ENCODE measurements at regions not wholly inside any gene's neighbourhood (a gene's known extent, or its start where the extent isn't known, plus 50 kb on each side); places are given as distances from the start of the nearest gene placed in this dataset.

GRCh38 chr2:150715501-150715900, 228.0 kb upstream of the RND3 start:
- no peaks in the 10 kb centered on the region for H3K4me1 ChIP-seq (ENCODE audit: control insufficient read depth, insufficient read depth, low read length, poor library complexity, severe bottlenecking)
- no peaks in the 10 kb centered on the region for H3K36me3 ChIP-seq (ENCODE audit: control insufficient read depth, insufficient read depth, low read length)
- no peak overlapping the region for H3K4me3 ChIP-seq (ENCODE audit: insufficient read depth, low read depth, low read length, poor library complexity, severe bottlenecking)
- no peak for DNase-seq
- H3K27ac ChIP-seq (ENCODE audit: insufficient read depth, low read length, poor library complexity, severe bottlenecking) = no peak overlapping the region
- no peaks in the 10 kb centered on the region for H3K9me3 ChIP-seq (ENCODE audit: control insufficient read depth, low read length)
- H3K27me3 ChIP-seq (replicated peaks; ENCODE audit: control insufficient read depth, insufficient read depth, low read length, poor library complexity, severe bottlenecking) = no peaks in the 10 kb centered on the region

GRCh38 chr2:150710916-150711315, 223.4 kb upstream of the RND3 start:
- no peaks in the 10 kb centered on the region for H3K27me3 ChIP-seq (replicated peaks; ENCODE audit: control insufficient read depth, insufficient read depth, low read length, poor library complexity, severe bottlenecking)
- no peak for DNase-seq
- H3K4me3 ChIP-seq (ENCODE audit: insufficient read depth, low read depth, low read length, poor library complexity, severe bottlenecking) = no peak overlapping the region
- no peaks in the 10 kb centered on the region for H3K4me1 ChIP-seq (ENCODE audit: control insufficient read depth, insufficient read depth, low read length, poor library complexity, severe bottlenecking)
- H3K36me3 ChIP-seq (ENCODE audit: control insufficient read depth, insufficient read depth, low read length) = no peaks in the 10 kb centered on the region
- H3K9me3 ChIP-seq (ENCODE audit: control insufficient read depth, low read length) = no peaks in the 10 kb centered on the region
- no peak overlapping the region for H3K27ac ChIP-seq (ENCODE audit: insufficient read depth, low read length, poor library complexity, severe bottlenecking)

- Histone ChIP-seq H3K36me3 (ENCODE audit: control insufficient read depth, insufficient read depth, low read length) (no peaks in the 10 kb centered on the region), H3K27ac (ENCODE audit: insufficient read depth, low read length, poor library complexity, severe bottlenecking) (no peak overlapping the region)
Observed at GRCh38 chr2:150710041-150710440, 222.6 kb upstream of the RND3 start.

GRCh38 chr2:150706561-150706960, 219.1 kb upstream of the RND3 start:
- DNase-seq = no peak
- Histone ChIP-seq H3K27me3 (replicated peaks; ENCODE audit: control insufficient read depth, insufficient read depth, low read length, poor library complexity, severe bottlenecking) (no peaks in the 10 kb centered on the region), H3K4me3 (ENCODE audit: insufficient read depth, low read depth, low read length, poor library complexity, severe bottlenecking) (no peak overlapping the region)

More at GRCh38 chr2:150710041-150710440, 222.6 kb upstream of the RND3 start:
- Histone ChIP-seq H3K4me1 (ENCODE audit: control insufficient read depth, insufficient read depth, low read length, poor library complexity, severe bottlenecking) (no peaks in the 10 kb centered on the region), H3K27me3 (replicated peaks; ENCODE audit: control insufficient read depth, insufficient read depth, low read length, poor library complexity, severe bottlenecking) (no peaks in the 10 kb centered on the region), H3K9me3 (ENCODE audit: control insufficient read depth, low read length) (no peaks in the 10 kb centered on the region), H3K4me3 (ENCODE audit: insufficient read depth, low read depth, low read length, poor library complexity, severe bottlenecking) (no peak overlapping the region)
- no peak for DNase-seq

GRCh38 chr2:150705767-150706166, 218.3 kb upstream of the RND3 start:
- Histone ChIP-seq H3K4me1 (ENCODE audit: control insufficient read depth, insufficient read depth, low read length, poor library complexity, severe bottlenecking) (no peaks in the 10 kb centered on the region), H3K27me3 (replicated peaks; ENCODE audit: control insufficient read depth, insufficient read depth, low read length, poor library complexity, severe bottlenecking) (no peaks in the 10 kb centered on the region), H3K36me3 (ENCODE audit: control insufficient read depth, insufficient read depth, low read length) (no peaks in the 10 kb centered on the region), H3K27ac (ENCODE audit: insufficient read depth, low read length, poor library complexity, severe bottlenecking) (no peak overlapping the region), H3K9me3 (ENCODE audit: control insufficient read depth, low read length) (no peaks in the 10 kb centered on the region), H3K4me3 (ENCODE audit: insufficient read depth, low read depth, low read length, poor library complexity, severe bottlenecking) (no peak overlapping the region)
- no peak for DNase-seq

More at GRCh38 chr2:150706561-150706960, 219.1 kb upstream of the RND3 start:
- H3K27ac ChIP-seq (ENCODE audit: insufficient read depth, low read length, poor library complexity, severe bottlenecking) = no peak overlapping the region
- no peaks in the 10 kb centered on the region for H3K9me3 ChIP-seq (ENCODE audit: control insufficient read depth, low read length)
- no peaks in the 10 kb centered on the region for H3K4me1 ChIP-seq (ENCODE audit: control insufficient read depth, insufficient read depth, low read length, poor library complexity, severe bottlenecking)
- H3K36me3 ChIP-seq (ENCODE audit: control insufficient read depth, insufficient read depth, low read length) = no peaks in the 10 kb centered on the region

GRCh38 chr2:150705357-150705756, 217.9 kb upstream of the RND3 start:
- Histone ChIP-seq H3K36me3 (ENCODE audit: control insufficient read depth, insufficient read depth, low read length) (no peaks in the 10 kb centered on the region), H3K9me3 (ENCODE audit: control insufficient read depth, low read length) (no peaks in the 10 kb centered on the region), H3K27me3 (replicated peaks; ENCODE audit: control insufficient read depth, insufficient read depth, low read length, poor library complexity, severe bottlenecking) (no peaks in the 10 kb centered on the region), H3K4me1 (ENCODE audit: control insufficient read depth, insufficient read depth, low read length, poor library complexity, severe bottlenecking) (no peaks in the 10 kb centered on the region), H3K4me3 (ENCODE audit: insufficient read depth, low read depth, low read length, poor library complexity, severe bottlenecking) (no peak overlapping the region), H3K27ac (ENCODE audit: insufficient read depth, low read length, poor library complexity, severe bottlenecking) (no peak overlapping the region)
- DNase-seq = no peak

- Histone ChIP-seq H3K27me3 (replicated peaks; ENCODE audit: control insufficient read depth, insufficient read depth, low read length, poor library complexity, severe bottlenecking) (no peaks in the 10 kb centered on the region), H3K27ac (ENCODE audit: insufficient read depth, low read length, poor library complexity, severe bottlenecking) (no peak overlapping the region), H3K9me3 (ENCODE audit: control insufficient read depth, low read length) (no peaks in the 10 kb centered on the region), H3K36me3 (ENCODE audit: control insufficient read depth, insufficient read depth, low read length) (no peaks in the 10 kb centered on the region), H3K4me3 (ENCODE audit: insufficient read depth, low read depth, low read length, poor library complexity, severe bottlenecking) (no peak overlapping the region), H3K4me1 (ENCODE audit: control insufficient read depth, insufficient read depth, low read length, poor library complexity, severe bottlenecking) (no peaks in the 10 kb centered on the region)
- DNase-seq = no peak
Observed at GRCh38 chr2:150702791-150703190, 215.3 kb upstream of the RND3 start.

- Histone ChIP-seq H3K4me1 (ENCODE audit: control insufficient read depth, insufficient read depth, low read length, poor library complexity, severe bottlenecking) (no peaks in the 10 kb centered on the region), H3K9me3 (ENCODE audit: control insufficient read depth, low read length) (no peaks in the 10 kb centered on the region), H3K4me3 (ENCODE audit: insufficient read depth, low read depth, low read length, poor library complexity, severe bottlenecking) (no peak overlapping the region), H3K27ac (ENCODE audit: insufficient read depth, low read length, poor library complexity, severe bottlenecking) (no peak overlapping the region), H3K36me3 (ENCODE audit: control insufficient read depth, insufficient read depth, low read length) (no peaks in the 10 kb centered on the region), H3K27me3 (replicated peaks; ENCODE audit: control insufficient read depth, insufficient read depth, low read length, poor library complexity, severe bottlenecking) (no peaks in the 10 kb centered on the region)
- DNase-seq = no peak
Observed at GRCh38 chr2:150700666-150701580, 213.5 kb upstream of the RND3 start.

- DNase-seq = no peak
- H3K4me1 ChIP-seq (ENCODE audit: control insufficient read depth, insufficient read depth, low read length, poor library complexity, severe bottlenecking) = no peaks in the 10 kb centered on the region
- no peak overlapping the region for H3K4me3 ChIP-seq (ENCODE audit: insufficient read depth, low read depth, low read length, poor library complexity, severe bottlenecking)
- H3K27me3 ChIP-seq (replicated peaks; ENCODE audit: control insufficient read depth, insufficient read depth, low read length, poor library complexity, severe bottlenecking) = no peaks in the 10 kb centered on the region
- H3K36me3 ChIP-seq (ENCODE audit: control insufficient read depth, insufficient read depth, low read length) = no peaks in the 10 kb centered on the region
- H3K9me3 ChIP-seq (ENCODE audit: control insufficient read depth, low read length) = no peaks in the 10 kb centered on the region
- H3K27ac ChIP-seq (ENCODE audit: insufficient read depth, low read length, poor library complexity, severe bottlenecking) = no peak overlapping the region
Observed at GRCh38 chr2:150699218-150699617, 211.8 kb upstream of the RND3 start.

- Histone ChIP-seq H3K9me3 (ENCODE audit: control insufficient read depth, low read length) (no peaks in the 10 kb centered on the region), H3K27me3 (replicated peaks; ENCODE audit: control insufficient read depth, insufficient read depth, low read length, poor library complexity, severe bottlenecking) (no peaks in the 10 kb centered on the region), H3K4me1 (ENCODE audit: control insufficient read depth, insufficient read depth, low read length, poor library complexity, severe bottlenecking) (no peaks in the 10 kb centered on the region), H3K36me3 (ENCODE audit: control insufficient read depth, insufficient read depth, low read length) (no peaks in the 10 kb centered on the region), H3K4me3 (ENCODE audit: insufficient read depth, low read depth, low read length, poor library complexity, severe bottlenecking) (no peak overlapping the region), H3K27ac (ENCODE audit: insufficient read depth, low read length, poor library complexity, severe bottlenecking) (no peak overlapping the region)
- DNase-seq = no peak
Observed at GRCh38 chr2:150698016-150698661, 210.7 kb upstream of the RND3 start.

Measured in effector memory CD4-positive, alpha-beta T cell (primary cell).